CD4-positive, alpha-beta T cell (primary cell): ENCODE measurements at regions not wholly inside any gene's neighbourhood (a gene's known extent, or its start where the extent isn't known, plus 50 kb on each side); places are given as distances from the start of the nearest gene placed in this dataset.

Experiments
- ATAC-seq: fragments of 200-7000 bp; cut with Tn5 transposase; one replicate; pipeline ENCODE4 v1.10.0; 2022; ENCODE audit warnings: mild to moderate bottlenecking; ENCODE audit not compliant: poor library complexity
- CTCF ChIA-PET: fragments of 350-600 bp; sonication (Branson Sonifier 250); formaldehyde crosslinking; loops from one replicate; lab custom pipeline; 2021; ENCODE audit warnings: antibody characterized with exemption, inconsistent platforms; lab: Charles Lee
- POLR2A ChIA-PET: fragments of 350-600 bp; sonication (Branson Sonifier 250); formaldehyde crosslinking; loops from one replicate; lab custom pipeline; 2021; ENCODE audit warnings: antibody characterized with exemption, inconsistent platforms; lab: Charles Lee
- DNase-seq, 14 experiments: peaks; one replicate each; pipeline ENCODE4 v3.0.0-alpha.2; 2013 to 2020; ENCODE audit warnings: mixed read lengths in 2 of 14
- H3K27ac ChIP-seq, 2 donors: one replicate each; pipeline versions ENCODE4 v1.5.1 to v1.7.0; 2013; ENCODE audit warnings: low read length in 2 of 2, low read depth in 1 of 2, mild to moderate bottlenecking in 1 of 2
- H3K27me3 ChIP-seq, 2 experiments: 1 replicate in 1 of 2; 2 replicates in 1 of 2; pipeline versions ENCODE4 v1.6.1 to v1.7.0; 2013; ENCODE audit warnings: low read length in 2 of 2, control low read depth in 1 of 2, mild to moderate bottlenecking in 1 of 2, moderate library complexity in 1 of 2; ENCODE audit not compliant: insufficient read depth in 2 of 2, control insufficient read depth in 1 of 2
- H3K36me3 ChIP-seq: one replicate; pipeline ENCODE4 v1.6.1; 2013; ENCODE audit warnings: low read length, control low read depth; ENCODE audit not compliant: insufficient read depth
- H3K4me1 ChIP-seq: one replicate; pipeline ENCODE4 v1.6.1; 2013; ENCODE audit warnings: low read length, control low read depth; ENCODE audit not compliant: insufficient read depth
- H3K4me3 ChIP-seq: one replicate; pipeline ENCODE4 v1.5.1; 2013; ENCODE audit warnings: mild to moderate bottlenecking, low read length, moderate library complexity
- H3K9me3 ChIP-seq, 2 experiments: 1 replicate in 1 of 2; 2 replicates in 1 of 2; pipeline versions ENCODE4 v1.6.1 to v1.7.0; 2013; ENCODE audit warnings: low read length in 2 of 2, mild to moderate bottlenecking in 2 of 2, control low read depth in 1 of 2, moderate library complexity in 1 of 2; ENCODE audit not compliant: control insufficient read depth in 1 of 2, insufficient read depth in 1 of 2
- H3K27ac Mint-ChIP-seq: one replicate; pipeline ENCODE4 v1.8.0; 2020; ENCODE audit warnings: mixed read lengths
- H3K27me3 Mint-ChIP-seq: one replicate; pipeline ENCODE4 v1.8.0; 2021; ENCODE audit warnings: mixed read lengths
- H3K36me3 Mint-ChIP-seq: one replicate; pipeline ENCODE4 v1.8.0; 2021; ENCODE audit warnings: low read depth, mixed read lengths
- H3K4me1 Mint-ChIP-seq: one replicate; pipeline ENCODE4 v1.8.0; 2021; ENCODE audit warnings: low read depth, mixed read lengths
- H3K4me3 Mint-ChIP-seq: one replicate; pipeline ENCODE4 v1.8.0; 2020; ENCODE audit warnings: mild to moderate bottlenecking, mixed read lengths
- H3K9me3 Mint-ChIP-seq: one replicate; pipeline ENCODE4 v1.8.0; 2020; ENCODE audit warnings: mixed read lengths
- CTCF ChIP-seq: fragments of 200-600 bp; IDR thresholded peaks from one replicate; pipeline ENCODE4 v1.8.0; 2022; ENCODE audit warnings: antibody characterized with exemption, mild to moderate bottlenecking
- intact Hi-C, 2 experiments: fragments of 100-400 bp; cut with DNase I in 1 of 2; cut with micrococcal nuclease in 1 of 2; formaldehyde crosslinking; loops; one replicate each; pipeline versions ENCODE4 v1.15.1 to v1.9.0; 2023 to 2025; cut with DNase I, micrococcal nuclease

GRCh38 chr16:85462714-85463611, 150.2 kb upstream of the GSE1 start:
- intact Hi-C loops: loop anchor here in 1 of 2 experiments (1.0 kb wide), 1 partner anchor 15 kb away; no protein-coding TSS in a partner anchor
- peaks cover 34 to 39% of the 10 kb centered on the region in 2 experiments for H3K27me3 ChIP-seq
- no peak for TF ChIP-seq CTCF
- ChIA-PET CTCF (interaction anchor here (1.0 kb wide), 1 partner anchor 148 kb away, joined by 4 read pairs; no protein-coding TSS in a partner anchor), POLR2A (interaction anchor here (2.7 kb wide), 1 partner anchor 15 kb away, joined by 16 read pairs; no protein-coding TSS in a partner anchor)
- Mint-ChIP-seq H3K27ac (no peak overlapping the region), H3K9me3 (no peaks in the 10 kb centered on the region), H3K4me3 (peak overlapping the region; percentile 58), H3K27me3 (peaks cover 38% of the 10 kb centered on the region), H3K36me3 (no peaks in the 10 kb centered on the region), H3K4me1 (peaks cover 5% of the 10 kb centered on the region)
- H3K27ac ChIP-seq: no peak overlapping the region
- no peak overlapping the region for H3K4me3 ChIP-seq
- no peaks in the 10 kb centered on the region for H3K36me3 ChIP-seq
- no peak for ATAC-seq
- no peak for DNase-seq
- H3K9me3 ChIP-seq: peaks cover 0 to 15% of the 10 kb centered on the region in 2 experiments
- H3K4me1 ChIP-seq: peaks cover 18% of the 10 kb centered on the region

- no peak for TF ChIP-seq CTCF
- Histone ChIP-seq H3K27ac (no peak overlapping the region), H3K27me3 (peaks cover 33 to 39% of the 10 kb centered on the region in 2 experiments), H3K4me1 (peaks cover 18% of the 10 kb centered on the region), H3K36me3 (no peaks in the 10 kb centered on the region), H3K4me3 (no peak overlapping the region), H3K9me3 (peaks cover 0 to 15% of the 10 kb centered on the region in 2 experiments)
- Mint-ChIP-seq H3K4me1 (peaks cover 5% of the 10 kb centered on the region), H3K27me3 (peaks cover 38% of the 10 kb centered on the region), H3K4me3 (peak overlapping the region; percentile 2), H3K36me3 (no peaks in the 10 kb centered on the region), H3K9me3 (no peaks in the 10 kb centered on the region), H3K27ac (no peak overlapping the region)
- CTCF ChIA-PET: interaction anchor here (1.8 kb wide), 1 partner anchor 43 kb away, joined by 4 read pairs; no protein-coding TSS in a partner anchor
- intact Hi-C loops: no loop called here
- ATAC-seq (no peak), DNase-seq (no peak)
- POLR2A ChIA-PET: interaction anchor here (1.1 kb wide), 1 partner anchor 15 kb away, joined by 3 read pairs; no protein-coding TSS in a partner anchor
Measured at GRCh38 chr16:85463672-85464382, 149.3 kb upstream of the GSE1 start.
